ENCODE measurements at regions not wholly inside any gene's neighbourhood (a gene's known extent, or its start where the extent isn't known, plus 50 kb on each side); places are given as distances from the start of the nearest gene placed in this dataset.

DNA sequence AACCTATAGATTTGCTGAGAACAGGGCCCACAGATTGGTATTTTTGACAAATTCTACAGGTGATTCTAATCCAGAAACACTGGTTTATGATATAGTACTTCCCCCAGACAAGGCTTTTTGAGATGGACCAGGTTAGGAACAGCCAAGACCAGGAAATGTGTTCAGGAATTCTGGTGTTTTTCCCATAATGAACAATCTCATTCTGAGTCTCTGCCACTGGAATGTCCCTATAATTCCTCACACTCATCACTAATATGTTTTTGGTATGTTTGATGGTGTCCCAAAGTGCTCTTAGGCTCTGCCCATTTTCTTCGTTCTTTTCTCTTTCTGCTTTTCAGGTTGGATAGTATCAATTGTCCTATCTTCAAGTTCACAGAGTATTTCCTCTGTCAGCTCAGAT is 107.2 kb upstream of the IGFBP3 start:
- TF ChIP-seq, protein P1, sequence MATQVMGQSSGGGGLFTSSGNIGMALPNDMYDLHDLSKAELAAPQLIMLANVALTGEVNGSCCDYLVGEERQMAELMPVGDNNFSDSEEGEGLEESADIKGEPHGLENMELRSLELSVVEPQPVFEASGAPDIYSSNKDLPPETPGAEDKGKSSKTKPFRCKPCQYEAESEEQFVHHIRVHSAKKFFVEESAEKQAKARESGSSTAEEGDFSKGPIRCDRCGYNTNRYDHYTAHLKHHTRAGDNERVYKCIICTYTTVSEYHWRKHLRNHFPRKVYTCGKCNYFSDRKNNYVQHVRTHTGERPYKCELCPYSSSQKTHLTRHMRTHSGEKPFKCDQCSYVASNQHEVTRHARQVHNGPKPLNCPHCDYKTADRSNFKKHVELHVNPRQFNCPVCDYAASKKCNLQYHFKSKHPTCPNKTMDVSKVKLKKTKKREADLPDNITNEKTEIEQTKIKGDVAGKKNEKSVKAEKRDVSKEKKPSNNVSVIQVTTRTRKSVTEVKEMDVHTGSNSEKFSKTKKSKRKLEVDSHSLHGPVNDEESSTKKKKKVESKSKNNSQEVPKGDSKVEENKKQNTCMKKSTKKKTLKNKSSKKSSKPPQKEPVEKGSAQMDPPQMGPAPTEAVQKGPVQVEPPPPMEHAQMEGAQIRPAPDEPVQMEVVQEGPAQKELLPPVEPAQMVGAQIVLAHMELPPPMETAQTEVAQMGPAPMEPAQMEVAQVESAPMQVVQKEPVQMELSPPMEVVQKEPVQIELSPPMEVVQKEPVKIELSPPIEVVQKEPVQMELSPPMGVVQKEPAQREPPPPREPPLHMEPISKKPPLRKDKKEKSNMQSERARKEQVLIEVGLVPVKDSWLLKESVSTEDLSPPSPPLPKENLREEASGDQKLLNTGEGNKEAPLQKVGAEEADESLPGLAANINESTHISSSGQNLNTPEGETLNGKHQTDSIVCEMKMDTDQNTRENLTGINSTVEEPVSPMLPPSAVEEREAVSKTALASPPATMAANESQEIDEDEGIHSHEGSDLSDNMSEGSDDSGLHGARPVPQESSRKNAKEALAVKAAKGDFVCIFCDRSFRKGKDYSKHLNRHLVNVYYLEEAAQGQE (IDR thresholded peaks at IDR 0.05; ENCODE audit: insufficient read depth in 1 of 2, low read depth in 2 of 2, low read length in 2 of 2), result no peak
- no peak for TF ChIP-seq POLR2AphosphoS5 (IDR thresholded peaks at IDR 0.05; ENCODE audit: low read depth, low read length)
- TF ChIP-seq TAF1 (IDR thresholded peaks at IDR 0.05; ENCODE audit: borderline replicate concordance, insufficient read depth, low read length), result no peak
